Smooth muscle cell (in vitro differentiated cells): ENCODE measurements at regions not wholly inside any gene's neighbourhood (a gene's known extent, or its start where the extent isn't known, plus 50 kb on each side); places are given as distances from the start of the nearest gene placed in this dataset.

ENCODE experiments used
- DNase-seq: peaks from one replicate; lab custom pipeline; 2025; ENCODE audit not compliant: unreplicated experiment; lab: John Stamatoyannopoulos, UW
- H2AFZ ChIP-seq: fragments of 200-600 bp; sonication (generic); 2 replicates; pipeline ENCODE4 v1.6.0; 2016; ENCODE audit warnings: antibody characterized with exemption, low read depth, mild to moderate bottlenecking
- H3F3A ChIP-seq: fragments of 200-600 bp; sonication (generic); 2 replicates; pipeline ENCODE4 v1.6.0; 2017; ENCODE audit warnings: antibody characterized with exemption, low read depth
- H3K27ac ChIP-seq: fragments of 200-600 bp; sonication (generic); 2 replicates; pipeline ENCODE4 v1.5.1; 2016; ENCODE audit warnings: low read depth, mild to moderate bottlenecking
- H3K27me3 ChIP-seq: fragments of 200-600 bp; sonication (generic); 2 replicates; pipeline ENCODE4 v1.6.1; 2016; ENCODE audit warnings: low read depth, mild to moderate bottlenecking
- H3K36me3 ChIP-seq: fragments of 200-600 bp; sonication (generic); 2 replicates; pipeline ENCODE4 v1.5.1; 2016; ENCODE audit warnings: low read depth
- H3K4me1 ChIP-seq: fragments of 200-600 bp; sonication (generic); 2 replicates; pipeline ENCODE4 v1.5.1; 2016; ENCODE audit warnings: low read depth
- H3K4me2 ChIP-seq: fragments of 200-600 bp; sonication (generic); 2 replicates; pipeline ENCODE4 v1.6.0; 2016; ENCODE audit warnings: mild to moderate bottlenecking
- H3K4me3 ChIP-seq: fragments of 200-600 bp; sonication (generic); 2 replicates; pipeline ENCODE4 v1.5.1; 2016; ENCODE audit warnings: mild to moderate bottlenecking
- H3K79me2 ChIP-seq: fragments of 200-600 bp; sonication (generic); 2 replicates; pipeline ENCODE4 v1.6.0; 2016; ENCODE audit warnings: low read depth, mild to moderate bottlenecking
- H3K9ac ChIP-seq: fragments of 200-600 bp; sonication (generic); 2 replicates; pipeline ENCODE4 v1.6.0; 2016; ENCODE audit warnings: low read depth
- H3K9me3 ChIP-seq: fragments of 200-600 bp; sonication (generic); replicated peaks from 2 replicates; pipeline ENCODE4 v1.5.1; 2016; ENCODE audit warnings: low read depth
- H4K20me1 ChIP-seq: fragments of 200-600 bp; sonication (generic); 2 replicates; pipeline ENCODE4 v1.6.0; 2016; ENCODE audit warnings: low read depth
- CTCF ChIP-seq: fragments of 200-600 bp; sonication (generic); IDR thresholded peaks from 2 replicates; pipeline ENCODE4 v1.5.1; 2017; ENCODE audit warnings: borderline replicate concordance, mild to moderate bottlenecking, antibody characterized with exemption; ENCODE audit not compliant: insufficient read depth, poor library complexity, severe bottlenecking
- WGBS: methylation state at CpG from one replicate; pipeline ENCODE4 v1.1.7; 2016; ENCODE audit warnings: low lambda C conversion rate; 5-methylcytosine and 5-hydroxymethylcytosine counted together

GRCh38 chr4:149884529-149885181, 69.0 kb upstream of the IQCM start:
- H3K9me3 ChIP-seq = no peaks in the 10 kb centered on the region
- H3K79me2 ChIP-seq = no peaks in the 10 kb centered on the region
- peaks cover 5% of the 10 kb centered on the region for H3K4me1 ChIP-seq
- H3K36me3 ChIP-seq = no peaks in the 10 kb centered on the region
- no peak overlapping the region for H2AFZ ChIP-seq
- H3K9ac ChIP-seq = no peak overlapping the region
- WGBS = 56% methylated on average over 3 of the region's 3 CpGs
- no peaks in the 10 kb centered on the region for H3K27me3 ChIP-seq
- peak overlapping the region; percentile 22 for H3K4me2 ChIP-seq
- H3K4me3 ChIP-seq = no peak overlapping the region
- H3K27ac ChIP-seq = no peak overlapping the region
- H3F3A ChIP-seq = no peaks in the 10 kb centered on the region
- DNase-seq = no peak
- H4K20me1 ChIP-seq = no peaks in the 10 kb centered on the region
- no peak for TF ChIP-seq CTCF

GRCh38 chr4:149885896-149886295, 70.3 kb upstream of the IQCM start:
- H3K4me3 ChIP-seq = no peak overlapping the region
- peak overlapping the region; percentile 80 for H3K27ac ChIP-seq
- H3F3A ChIP-seq = no peaks in the 10 kb centered on the region
- H3K36me3 ChIP-seq = no peaks in the 10 kb centered on the region
- H3K4me1 ChIP-seq = peaks cover 5% of the 10 kb centered on the region
- H2AFZ ChIP-seq = no peak overlapping the region
- H3K9me3 ChIP-seq = no peaks in the 10 kb centered on the region
- no peaks in the 10 kb centered on the region for H4K20me1 ChIP-seq
- H3K9ac ChIP-seq = no peak overlapping the region
- no peak for DNase-seq
- H3K4me2 ChIP-seq = peak overlapping the region; percentile 22
- H3K27me3 ChIP-seq = no peaks in the 10 kb centered on the region
- TF ChIP-seq CTCF = no peak
- H3K79me2 ChIP-seq = no peaks in the 10 kb centered on the region

GRCh38 chr4:149886786-149887490, 71.3 kb upstream of the IQCM start:
- Histone ChIP-seq H3K4me1 (peaks cover 8% of the 10 kb centered on the region), H3K36me3 (no peaks in the 10 kb centered on the region), H3F3A (no peaks in the 10 kb centered on the region), H3K79me2 (no peaks in the 10 kb centered on the region), H4K20me1 (no peaks in the 10 kb centered on the region), H3K27me3 (no peaks in the 10 kb centered on the region), H3K9ac (no peak overlapping the region), H3K27ac (peak overlapping the region; percentile 80), H3K4me3 (no peak overlapping the region), H3K9me3 (no peaks in the 10 kb centered on the region), H3K4me2 (peak overlapping the region; percentile 22), H2AFZ (no peak overlapping the region)
- DNase-seq = no peak
- no peak for TF ChIP-seq CTCF
- WGBS = 53% methylated on average over 3 of the region's 3 CpGs

GRCh38 chr4:149889991-149890390, 74.3 kb upstream of the IQCM start:
- no peaks in the 10 kb centered on the region for H3K27me3 ChIP-seq
- H4K20me1 ChIP-seq = no peaks in the 10 kb centered on the region
- no peak overlapping the region for H3K27ac ChIP-seq
- no peak for DNase-seq
- H3F3A ChIP-seq = no peaks in the 10 kb centered on the region
- no peaks in the 10 kb centered on the region for H3K36me3 ChIP-seq
- no peaks in the 10 kb centered on the region for H3K79me2 ChIP-seq
- no peak overlapping the region for H3K9ac ChIP-seq
- no peaks in the 10 kb centered on the region for H3K9me3 ChIP-seq
- no peak overlapping the region for H2AFZ ChIP-seq
- H3K4me1 ChIP-seq = peaks cover 8% of the 10 kb centered on the region
- no peak overlapping the region for H3K4me2 ChIP-seq
- no peak overlapping the region for H3K4me3 ChIP-seq
- WGBS = 88% methylated on average over 3 of the region's 3 CpGs
- no peak for TF ChIP-seq CTCF
